Activated T-cell treated with anti-CD3 and anti-CD28 coated beads, Interleukin-2, amount 50 U/mL, for 72 hours (primary cell): ENCODE measurements at regions not wholly inside any gene's neighbourhood (a gene's known extent, or its start where the extent isn't known, plus 50 kb on each side); places are given as distances from the start of the nearest gene placed in this dataset.
A peak's percentile ranks its signal among the peaks of the same experiment; 100 is the strongest.
"Not testable (repeated sequence)": the region's sequence is repeated elsewhere in the genome, so short reads cannot be mapped to it uniquely, and the experiment has no call there.

ENCODE experiments used
- ATAC-seq, 2 donors: fragments of 150-1000 bp; cut with Tn5 transposase; replicated peaks in 1 of 2; 2 replicates each; pipeline ENCODE4 v1.10.0; 2021; ENCODE audit warnings: moderate library complexity in 2 of 2, mild to moderate bottlenecking in 1 of 2
- DNase-seq, 2 donors: peaks; one replicate each; pipeline ENCODE4 v3.0.0; 2021 to 2022; ENCODE audit warnings: mixed read lengths in 1 of 2
- H3K27ac Mint-ChIP-seq: one replicate; pipeline ENCODE4 v1.8.0; 2022; ENCODE audit warnings: mild to moderate bottlenecking, moderate library complexity, mixed read lengths
- H3K27me3 Mint-ChIP-seq: one replicate; pipeline ENCODE4 v1.8.0; 2022; ENCODE audit warnings: low read depth, mixed read lengths
- H3K36me3 Mint-ChIP-seq, 2 donors: one replicate each; pipeline ENCODE4 v1.8.0; 2022; ENCODE audit warnings: mixed read lengths in 2 of 2, mild to moderate bottlenecking in 1 of 2; ENCODE audit not compliant: insufficient read depth in 2 of 2
- H3K4me1 Mint-ChIP-seq: one replicate; pipeline ENCODE4 v1.8.0; 2022; ENCODE audit warnings: low read depth, mixed read lengths
- H3K4me3 Mint-ChIP-seq, 2 donors: one replicate each; pipeline ENCODE4 v1.8.0; 2022; ENCODE audit warnings: mild to moderate bottlenecking in 2 of 2, mixed read lengths in 2 of 2, moderate library complexity in 2 of 2
- H3K9me3 Mint-ChIP-seq, 2 donors: one replicate each; pipeline ENCODE4 v1.8.0; 2022; ENCODE audit warnings: mixed read lengths in 2 of 2

- not testable (repeated sequence) for H3K27me3 Mint-ChIP-seq, DNase-seq, H3K4me3 Mint-ChIP-seq, H3K9me3 Mint-ChIP-seq, H3K27ac Mint-ChIP-seq
- peaks cover 8 to 21% of the 10 kb centered on the region in 2 donors for H3K36me3 Mint-ChIP-seq
- peaks cover 14% of the 10 kb centered on the region for H3K4me1 Mint-ChIP-seq
- ATAC-seq = peak in 1 of 2 donors; percentile 30
These were observed 52.4 kb upstream of the EHHADH start for GRCh38 chr3:185306286-185306685.

GRCh38 chr3:185306847-185307246 is 53.0 kb upstream of the EHHADH start:
- H3K4me3 Mint-ChIP-seq = no peak overlapping the region
- DNase-seq = no peak
- H3K27ac Mint-ChIP-seq = no peak overlapping the region
- H3K9me3 Mint-ChIP-seq = peaks cover 6 to 10% of the 10 kb centered on the region in 2 donors
- H3K27me3 Mint-ChIP-seq = no peaks in the 10 kb centered on the region
- H3K36me3 Mint-ChIP-seq = peaks cover 8 to 20% of the 10 kb centered on the region in 2 donors
- no peak for ATAC-seq
- peaks cover 14% of the 10 kb centered on the region for H3K4me1 Mint-ChIP-seq

GRCh38 chr3:185308126-185308754 is 54.4 kb upstream of the EHHADH start:
- DNase-seq = peak; percentile 56 to 69
- Mint-ChIP-seq H3K4me3 (peak overlapping the region in 1 of 2 donors; percentile 43), H3K27ac (peak overlapping the region; percentile 39), H3K4me1 (peaks cover 14% of the 10 kb centered on the region), H3K9me3 (peaks cover 6 to 10% of the 10 kb centered on the region in 2 donors), H3K27me3 (no peaks in the 10 kb centered on the region), H3K36me3 (peaks cover 8 to 20% of the 10 kb centered on the region in 2 donors)
- ATAC-seq = peak; percentile 40 to 48

GRCh38 chr3:185309302-185309701 is 53.6 kb upstream of the MAP3K13 start:
- Mint-ChIP-seq H3K9me3 (peaks cover 6 to 10% of the 10 kb centered on the region in 2 donors), H3K27ac (no peak overlapping the region), H3K4me1 (peaks cover 14% of the 10 kb centered on the region), H3K27me3 (no peaks in the 10 kb centered on the region), H3K36me3 (peaks cover 8 to 20% of the 10 kb centered on the region in 2 donors), H3K4me3 (no peak overlapping the region)
- ATAC-seq = no peak
- DNase-seq = no peak

- ATAC-seq (no peak), DNase-seq (no peak)
- Mint-ChIP-seq H3K4me1 (peaks cover 14% of the 10 kb centered on the region), H3K27me3 (no peaks in the 10 kb centered on the region), H3K9me3 (peaks cover 6 to 10% of the 10 kb centered on the region in 2 donors), H3K27ac (no peak overlapping the region), H3K4me3 (no peak overlapping the region), H3K36me3 (peaks cover 8 to 20% of the 10 kb centered on the region in 2 donors)
These were observed 53.1 kb upstream of the MAP3K13 start for GRCh38 chr3:185309795-185310194.

- ATAC-seq (no peak), DNase-seq (no peak)
- H3K4me1 Mint-ChIP-seq = peaks cover 6% of the 10 kb centered on the region
- H3K27me3 Mint-ChIP-seq = no peaks in the 10 kb centered on the region
- peaks cover 6 to 10% of the 10 kb centered on the region in 2 donors for H3K9me3 Mint-ChIP-seq
- no peak overlapping the region for H3K27ac Mint-ChIP-seq
- peaks cover 8 to 18% of the 10 kb centered on the region in 2 donors for H3K36me3 Mint-ChIP-seq
- H3K4me3 Mint-ChIP-seq = no peak overlapping the region
These were observed 50.9 kb upstream of the MAP3K13 start for GRCh38 chr3:185311991-185312390.
